Occipital lobe (tissue), 1 donor: ENCODE measurements at regions not wholly inside any gene's neighbourhood (a gene's known extent, or its start where the extent isn't known, plus 50 kb on each side); places are given as distances from the start of the nearest gene placed in this dataset.
"Not testable (repeated sequence)": the region's sequence is repeated elsewhere in the genome, so short reads cannot be mapped to it uniquely, and the experiment has no call there.

Source experiments
- DNase-seq: peaks from one replicate; lab custom pipeline; 2025; lab: John Stamatoyannopoulos, UW

- DNase-seq = no peak
Measured at GRCh38 chr1:80153762-80154161, 1147.2 kb upstream of the ADGRL4 start.

DNA sequence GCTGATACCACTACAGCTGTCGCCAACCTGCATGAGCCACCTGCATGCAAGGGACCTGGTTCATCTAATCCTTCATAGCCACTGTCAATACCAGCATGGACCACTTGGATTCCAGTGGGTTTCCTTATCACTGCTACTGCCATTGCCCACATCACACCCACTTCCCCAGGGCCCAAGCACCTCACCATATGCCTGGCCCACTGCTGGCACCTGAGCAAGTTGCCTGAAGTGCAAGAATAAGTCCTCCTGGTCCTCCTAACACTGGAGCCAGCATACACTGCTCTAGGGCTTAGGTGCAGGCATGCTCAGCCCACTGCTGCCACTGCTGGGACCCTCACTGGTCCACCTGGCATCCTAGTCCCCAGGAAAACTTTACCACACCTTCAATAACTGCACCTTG lies 1136.8 kb upstream of the ADGRL4 start:
- no peak for DNase-seq

DNA sequence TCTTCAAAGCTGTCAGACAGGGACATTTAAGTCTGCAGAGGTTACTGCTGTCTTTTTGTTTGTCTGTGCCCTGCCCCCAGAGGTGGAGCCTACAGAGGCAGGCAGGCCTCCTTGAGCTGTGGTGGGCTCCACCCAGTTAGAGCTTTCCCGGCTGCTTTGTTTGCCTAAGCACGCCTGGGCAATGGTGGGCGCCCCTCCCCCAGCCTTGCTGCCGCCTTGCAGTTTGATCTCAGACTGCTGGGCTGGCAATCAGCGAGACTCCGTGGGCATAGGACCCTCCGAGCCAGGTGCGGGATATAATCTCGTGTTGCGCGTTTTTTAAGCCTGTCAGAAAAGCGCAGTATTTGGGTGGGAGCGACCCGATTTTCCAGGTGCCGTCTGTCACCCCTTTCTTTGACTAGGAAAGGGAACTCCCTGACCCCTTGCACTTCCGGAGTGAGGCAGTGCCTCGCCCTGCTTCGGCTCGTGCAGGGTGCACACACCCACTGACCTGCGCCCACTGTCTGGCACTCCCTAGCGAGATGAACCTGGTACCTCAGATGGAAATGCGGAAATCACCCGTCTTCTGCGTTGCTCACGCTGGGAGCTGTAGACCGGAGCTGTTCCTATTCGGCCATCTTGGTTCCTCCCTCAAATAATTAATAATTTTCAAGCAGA lies 1131.5 kb upstream of the ADGRL4 start:
- not testable (repeated sequence) for DNase-seq

DNA sequence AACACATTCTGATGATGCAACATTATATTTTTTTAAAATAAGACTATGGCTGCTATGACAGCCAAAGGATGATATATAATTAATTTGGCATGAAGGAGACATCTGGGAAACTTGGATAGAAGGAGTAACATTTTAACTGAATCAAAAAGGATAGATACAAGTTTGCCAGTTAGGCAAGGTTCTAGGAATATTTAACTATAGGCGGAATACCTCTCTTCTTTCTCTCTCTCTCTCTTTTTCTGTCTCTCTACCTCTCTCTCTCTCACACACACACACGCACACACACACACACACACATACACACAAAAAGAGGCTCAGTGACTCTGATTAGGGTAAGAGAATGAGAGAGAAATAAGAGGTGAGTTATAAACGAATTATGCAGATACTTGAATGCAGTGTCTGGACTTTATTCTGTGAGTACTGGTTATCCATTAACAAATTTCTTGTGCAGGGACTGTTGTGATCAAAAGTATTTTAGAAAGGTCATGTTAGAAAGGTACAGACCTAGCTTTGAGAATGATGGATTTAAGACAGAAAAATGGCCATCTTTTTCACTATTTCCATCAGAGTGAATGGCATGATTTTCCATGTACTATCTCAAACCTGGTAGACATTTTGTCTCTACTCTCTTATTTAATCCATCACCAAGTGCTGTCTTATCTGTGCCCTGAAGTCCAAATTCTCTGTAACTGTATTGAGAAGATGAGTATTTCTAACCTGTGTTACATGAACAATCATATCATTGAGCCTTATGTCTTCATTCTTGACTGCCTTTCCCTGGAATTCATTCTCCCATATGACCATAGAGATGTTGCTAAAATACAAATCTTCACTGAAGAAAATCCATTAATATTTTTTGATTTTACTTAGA lies 1106.9 kb upstream of the ADGRL4 start:
- no peak for DNase-seq

- no peak for DNase-seq
Measured at GRCh38 chr1:80101159-80101558, 1094.6 kb upstream of the ADGRL4 start.

DNA sequence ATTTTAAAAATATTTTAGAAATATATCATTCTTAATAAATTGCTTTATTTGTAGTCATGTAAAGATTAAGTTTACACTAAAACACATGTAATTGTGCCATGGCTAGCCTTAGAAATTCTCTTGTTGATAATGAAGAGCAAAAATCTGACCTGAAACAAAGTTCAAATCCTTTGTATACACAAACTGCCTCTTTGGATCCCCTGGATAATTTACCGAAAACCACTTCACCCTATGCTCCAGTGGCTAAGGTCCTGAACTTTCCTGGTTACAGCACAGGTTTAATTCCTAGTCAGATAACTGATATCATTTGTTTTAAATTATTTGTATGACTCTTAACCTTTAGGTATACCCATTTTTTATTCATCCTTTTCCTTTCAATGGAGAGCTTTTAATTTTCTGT lies 1093.2 kb upstream of the ADGRL4 start:
- DNase-seq = no peak

- no peak for DNase-seq
Measured at GRCh38 chr1:80085067-80085466, 1078.5 kb upstream of the ADGRL4 start.

DNA sequence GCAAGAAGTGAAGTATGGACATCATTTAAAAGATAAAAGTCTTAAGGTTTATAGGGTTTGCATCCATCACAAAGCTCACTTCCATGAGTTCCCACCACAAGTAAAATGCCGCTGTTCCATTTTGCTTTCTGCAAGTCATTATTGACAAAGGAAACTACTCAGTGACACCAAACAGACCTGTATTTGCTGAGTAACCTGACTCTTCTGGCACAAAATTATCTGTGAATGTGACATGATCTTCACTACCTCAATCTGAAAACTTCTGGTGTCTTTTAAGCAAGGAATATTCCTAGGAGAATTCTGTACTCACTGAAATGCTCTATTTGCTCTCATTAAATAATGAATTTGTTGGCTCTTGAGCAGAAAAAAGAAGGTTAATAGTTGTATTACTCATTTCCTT lies 1077.4 kb upstream of the ADGRL4 start:
- no peak for DNase-seq

- no peak for DNase-seq
Measured at GRCh38 chr1:80076469-80076868, 1069.9 kb upstream of the ADGRL4 start.

DNA sequence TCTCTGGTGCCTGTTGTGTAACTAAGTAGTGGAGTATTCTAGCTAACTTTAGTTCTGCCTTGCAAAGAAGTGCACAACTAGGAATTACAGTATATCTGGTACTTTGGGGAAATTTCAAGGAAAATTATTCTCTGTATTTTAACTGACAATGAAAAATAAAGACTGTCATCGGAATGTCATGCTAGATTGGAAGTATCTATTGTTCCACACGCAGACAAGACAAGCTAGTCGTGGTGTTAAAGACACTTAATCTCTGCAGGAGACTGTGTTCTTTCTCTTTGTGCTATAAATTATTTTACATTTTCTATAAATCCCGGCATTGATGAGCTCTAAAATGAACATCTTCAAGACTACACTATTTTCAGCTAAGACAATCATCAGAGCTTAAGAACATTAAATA lies 1068.8 kb upstream of the ADGRL4 start:
- DNase-seq = no peak

- DNase-seq = no peak
Measured at GRCh38 chr1:80072563-80072962, 1066.0 kb upstream of the ADGRL4 start.

- no peak for DNase-seq
Measured at GRCh38 chr1:80066060-80066459, 1059.5 kb upstream of the ADGRL4 start.

GRCh38 chr1:80064524-80064923 lies 1058.0 kb upstream of the ADGRL4 start:
- DNase-seq = no peak

GRCh38 chr1:80059940-80060339 lies 1053.4 kb upstream of the ADGRL4 start:
- DNase-seq = no peak

DNA sequence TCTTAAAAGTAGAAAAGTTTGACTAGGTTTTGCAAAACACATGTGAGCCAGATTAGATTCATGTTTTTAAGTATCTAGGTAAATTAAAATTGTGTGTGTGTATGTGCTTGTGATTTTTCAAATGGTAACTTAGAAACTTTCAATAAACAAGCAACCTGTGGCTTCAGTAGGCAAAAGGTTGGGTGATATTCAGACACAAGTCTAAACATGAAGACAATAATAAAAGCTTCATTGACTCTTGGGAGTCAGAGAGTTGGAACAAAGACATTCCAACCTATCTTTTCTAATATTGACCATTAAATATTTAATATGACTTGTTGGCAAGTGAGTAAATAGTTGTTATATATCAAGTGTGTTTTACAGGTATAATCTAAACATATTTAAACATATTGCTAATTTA lies 1049.6 kb upstream of the ADGRL4 start:
- DNase-seq = no peak

DNA sequence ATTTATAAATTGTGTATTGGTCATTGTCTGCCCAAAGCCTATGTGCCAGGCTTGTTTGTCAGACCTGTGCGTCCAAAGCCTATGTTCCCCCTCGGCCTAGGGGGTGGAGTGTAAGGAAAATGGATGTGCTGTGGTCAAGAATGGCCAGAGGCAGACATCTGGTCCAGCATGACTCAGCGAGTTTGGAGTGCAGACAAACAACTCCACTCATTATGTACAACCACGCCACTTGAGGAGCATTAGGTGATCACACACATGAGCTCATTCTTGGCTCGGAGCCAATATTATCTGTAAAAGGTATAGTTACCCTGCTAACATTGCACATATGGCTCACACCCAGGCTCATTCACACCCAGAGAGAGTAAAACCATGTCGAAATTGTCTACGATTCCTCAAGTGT lies 1047.6 kb upstream of the ADGRL4 start:
- DNase-seq = no peak

DNA sequence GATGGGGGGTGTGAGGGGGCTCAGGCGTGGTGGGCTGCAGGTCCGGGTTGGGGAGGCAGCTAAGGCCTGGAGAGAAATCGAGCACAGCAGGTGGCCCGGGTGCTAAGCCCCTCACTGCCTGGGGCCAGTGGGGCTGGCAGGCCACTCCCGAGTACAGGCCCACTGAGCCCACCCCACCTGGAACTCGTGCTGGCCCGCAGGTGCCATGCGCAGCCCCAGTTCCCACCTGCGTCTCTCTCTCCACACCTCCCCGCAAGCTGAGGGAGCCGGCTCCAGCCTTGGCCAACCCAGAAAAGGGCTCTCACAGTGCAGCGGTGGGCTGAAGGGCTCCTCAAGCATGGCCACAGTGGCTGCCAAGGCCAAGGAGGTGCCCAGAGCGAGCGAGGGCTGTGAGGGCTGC lies 1047.1 kb upstream of the ADGRL4 start:
- no peak for DNase-seq

GRCh38 chr1:80050523-80050922 lies 1044.0 kb upstream of the ADGRL4 start:
- no peak for DNase-seq

DNA sequence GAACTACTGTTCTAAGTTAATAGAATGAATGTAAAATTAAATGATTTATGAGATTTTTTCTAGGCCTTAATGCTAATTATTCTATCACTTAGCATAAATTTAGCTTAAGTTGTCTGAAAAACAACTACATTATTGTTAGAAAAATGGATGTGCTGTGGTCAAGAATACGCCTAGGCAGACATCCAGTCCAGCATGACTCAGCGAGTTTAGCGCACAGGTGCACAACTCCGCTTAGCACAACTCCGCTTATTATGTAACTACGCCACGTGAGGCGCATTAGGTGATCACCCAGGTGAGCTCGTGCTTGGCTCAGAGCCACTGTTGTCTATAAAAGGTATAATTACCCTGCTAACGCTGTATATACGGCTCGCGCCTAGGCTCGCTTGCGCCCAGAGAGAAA lies 1043.6 kb upstream of the ADGRL4 start:
- DNase-seq = no peak

GRCh38 chr1:80048716-80049115 lies 1042.2 kb upstream of the ADGRL4 start:
- no peak for DNase-seq

DNA sequence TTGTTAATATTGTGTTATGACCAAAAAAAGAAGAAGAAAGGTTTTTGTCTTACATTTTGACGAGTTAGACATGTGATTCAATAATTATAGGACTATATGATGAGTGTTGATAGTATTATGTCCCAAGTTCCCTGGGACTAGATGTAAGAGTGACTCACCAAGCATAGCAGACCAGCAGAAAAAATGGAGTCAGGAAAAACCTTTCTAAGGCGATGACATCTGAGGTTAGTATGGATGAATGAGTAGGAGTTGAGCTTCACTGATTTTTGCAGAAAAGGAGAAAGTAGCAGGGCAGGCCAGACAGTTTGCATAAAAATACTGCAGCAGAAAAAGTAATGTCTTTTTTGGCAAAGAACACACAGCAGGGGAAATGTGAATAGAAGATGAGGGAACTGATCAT lies 1041.3 kb upstream of the ADGRL4 start:
- DNase-seq = no peak

GRCh38 chr1:80044662-80045061 lies 1038.1 kb upstream of the ADGRL4 start:
- no peak for DNase-seq
